ENCODE measurements at regions not wholly inside any gene's neighbourhood (a gene's known extent, or its start where the extent isn't known, plus 50 kb on each side); places are given as distances from the start of the nearest gene placed in this dataset.

GRCh38 chr17:72024457-72024856, 96.4 kb upstream of the SOX9 start:
- no peak for TF ChIP-seq REST (IDR thresholded peaks at IDR 0.05; ENCODE audit: insufficient read depth in 1 of 2, low read depth in 2 of 2, low read length in 1 of 2)
- TF ChIP-seq TCF7L2 (IDR thresholded peaks at IDR 0.05; ENCODE audit: low read depth, low read length) = no peak
- no peak for TF ChIP-seq SIN3A (IDR thresholded peaks at IDR 0.05; ENCODE audit: borderline replicate concordance, insufficient read depth, low read depth, low read length)
- TF ChIP-seq CTCF (IDR thresholded peaks at IDR 0.05) = no peak
- no peak for TF ChIP-seq POLR2AphosphoS5 (IDR thresholded peaks at IDR 0.05; ENCODE audit: low read depth, low read length)
- intact Hi-C loops (cut with micrococcal nuclease; ENCODE audit: unreplicated experiment) = no loop called here
- ChIA-PET CTCF (no interaction called here), POLR2A (interaction anchor here (0.5 kb wide), 1 partner anchor 9 kb away, joined by 11 read pairs; no protein-coding TSS in a partner anchor)
- ATAC-seq = no peak
- BruUV-seq (replicated peaks) = no TSS peak
- no peak overlapping the region for H3K4me3 ChIP-seq (ENCODE audit: low read depth in 2 of 2, low read length in 2 of 2)
- DNase-seq (ENCODE audit: low read depth, low spot score) = no peak
- H3K4me1 ChIP-seq (ENCODE audit: control insufficient read depth, insufficient read depth, low read length) = no peaks in the 10 kb centered on the region
- H3K36me3 ChIP-seq (ENCODE audit: control insufficient read depth, insufficient read depth, low read length) = no peaks in the 10 kb centered on the region
- H3K9me3 ChIP-seq (ENCODE audit: control insufficient read depth, insufficient read depth, low read depth, low read length) = no peaks in the 10 kb centered on the region
- H3K27ac ChIP-seq (ENCODE audit: low read length) = no peak overlapping the region
- in situ Hi-C loops (cut with HindIII; ENCODE audit: low pct_unique_long_range_greater_than_20kb, low sequenced_read_pairs) = no loop called here
- peaks cover 18% of the 10 kb centered on the region for H3K27me3 ChIP-seq (ENCODE audit: control insufficient read depth, insufficient read depth, low read length)

- Histone ChIP-seq H3K4me1 (ENCODE audit: control insufficient read depth, insufficient read depth, low read length) (peaks cover 5% of the 10 kb centered on the region; the same call in 1 of the 2 replicates), H3K9me3 (ENCODE audit: control insufficient read depth, insufficient read depth, low read depth, low read length) (no peaks in the 10 kb centered on the region), H3K27me3 (ENCODE audit: control insufficient read depth, insufficient read depth, low read length) (peaks cover 18% of the 10 kb centered on the region), H3K4me3 (ENCODE audit: low read depth in 2 of 2, low read length in 2 of 2) (no peak overlapping the region), H3K27ac (ENCODE audit: low read length) (no peak overlapping the region), H3K36me3 (ENCODE audit: control insufficient read depth, insufficient read depth, low read length) (no peaks in the 10 kb centered on the region)
- no TSS peak for BruUV-seq (replicated peaks)
- intact Hi-C loops (cut with micrococcal nuclease; ENCODE audit: unreplicated experiment) = no loop called here
- in situ Hi-C loops (cut with HindIII; ENCODE audit: low pct_unique_long_range_greater_than_20kb, low sequenced_read_pairs) = no loop called here
- ATAC-seq (no peak), DNase-seq (ENCODE audit: low read depth, low spot score) (no peak)
- TF ChIP-seq TCF7L2 (IDR thresholded peaks at IDR 0.05; ENCODE audit: low read depth, low read length) (no peak), POLR2AphosphoS5 (IDR thresholded peaks at IDR 0.05; ENCODE audit: low read depth, low read length) (no peak), REST (IDR thresholded peaks at IDR 0.05; ENCODE audit: insufficient read depth in 1 of 2, low read depth in 2 of 2, low read length in 1 of 2) (no peak), CTCF (IDR thresholded peaks at IDR 0.05) (no peak), SIN3A (IDR thresholded peaks at IDR 0.05; ENCODE audit: borderline replicate concordance, insufficient read depth, low read depth, low read length) (no peak)
- ChIA-PET CTCF (no interaction called here), POLR2A (no interaction called here)
These were observed 95.7 kb upstream of the SOX9 start for GRCh38 chr17:72025113-72025512.

Data from Panc1 (cell line).